IMR-90 (cell line): ENCODE measurements at regions not wholly inside any gene's neighbourhood (a gene's known extent, or its start where the extent isn't known, plus 50 kb on each side); places are given as distances from the start of the nearest gene placed in this dataset.
A peak's percentile ranks its signal among the peaks of the same experiment; 100 is the strongest.

Source experiments
- ATAC-seq: fragments of 200-7000 bp; cut with Tn5 transposase; 2 replicates; pipeline ENCODE4 v1.9.1; 2020; ENCODE audit warnings: low read depth, mild to moderate bottlenecking, moderate library complexity
- BruUV-seq: library from RNA; stranded (reverse); fragments of 400-500 nt; replicated peaks from 2 replicates; lab custom pipeline; 2021; lab: Mats Ljungman, UMichigan
- CTCF ChIA-PET: fragments of 300-600 bp; formaldehyde crosslinking; extraction: SDS; loops from one replicate; lab custom pipeline; 2021; ENCODE audit warnings: antibody characterized with exemption; lab: Yijun Ruan, JAX
- POLR2A ChIA-PET: fragments of 300-600 bp; sonication (Branson Sonifier 250); formaldehyde crosslinking; loops from one replicate; lab custom pipeline; 2022; ENCODE audit warnings: antibody characterized with exemption; ENCODE audit not compliant: unreplicated experiment; lab: Charles Lee
- DNase-seq: peaks from one replicate; pipeline ENCODE4 v3.0.0; 2013
- H2AFZ ChIP-seq: replicated peaks from 2 replicates; pipeline ENCODE3; 2013; ENCODE audit warnings: low read length, mild to moderate bottlenecking; ENCODE audit not compliant: poor library complexity
- H2AK5ac ChIP-seq: 2 replicates; pipeline ENCODE4 v1.6.1; 2013; ENCODE audit warnings: low read depth, low read length, inconsistent platforms
- H2AK9ac ChIP-seq: replicated peaks from 2 replicates; pipeline ENCODE3; 2013; ENCODE audit warnings: mild to moderate bottlenecking, low read depth, low read length, moderate library complexity; ENCODE audit not compliant: poor library complexity
- H2BK120ac ChIP-seq: 2 replicates; pipeline ENCODE4 v1.6.1; 2013; ENCODE audit warnings: low read depth, low read length, inconsistent platforms
- H2BK15ac ChIP-seq: 3 replicates; pipeline ENCODE4 v1.6.1; 2013; ENCODE audit warnings: low read depth, low read length, inconsistent platforms
- H2BK20ac ChIP-seq: 2 replicates; pipeline ENCODE4 v1.6.1; 2013; ENCODE audit warnings: low read depth, mild to moderate bottlenecking, inconsistent platforms, low read length, moderate library complexity
- H2BK5ac ChIP-seq: 2 replicates; pipeline ENCODE4 v1.6.1; 2013; ENCODE audit warnings: mild to moderate bottlenecking, low read depth, low read length, inconsistent platforms; ENCODE audit not compliant: poor library complexity, severe bottlenecking
- H3K14ac ChIP-seq: replicated peaks from 2 replicates; pipeline ENCODE4 v1.6.1; 2013; ENCODE audit warnings: low read depth, low read length, inconsistent platforms
- H3K18ac ChIP-seq: 2 replicates; pipeline ENCODE4 v1.6.1; 2013; ENCODE audit warnings: low read depth, low read length, control low read depth
- H3K23ac ChIP-seq: 2 replicates; pipeline ENCODE4 v1.6.1; 2013; ENCODE audit warnings: low read depth, low read length, inconsistent platforms
- H3K27ac ChIP-seq: 2 replicates; pipeline ENCODE4 v1.5.1; 2013; ENCODE audit warnings: mild to moderate bottlenecking, control low read depth, low read length; ENCODE audit not compliant: insufficient read depth
- H3K27me3 ChIP-seq: 2 replicates; pipeline ENCODE4 v1.6.1; 2013; ENCODE audit warnings: low read length; ENCODE audit not compliant: control insufficient read depth, insufficient read depth
- H3K36me3 ChIP-seq: 2 replicates; pipeline ENCODE4 v1.6.1; 2013; ENCODE audit warnings: low read length, mixed read lengths; ENCODE audit not compliant: control insufficient read depth, insufficient read depth
- H3K4ac ChIP-seq: 2 replicates; pipeline ENCODE4 v1.6.1; 2013; ENCODE audit warnings: low read depth, low read length, inconsistent platforms
- H3K4me1 ChIP-seq: 2 replicates; pipeline ENCODE4 v1.6.1; 2013; ENCODE audit warnings: low read length, mixed read lengths; ENCODE audit not compliant: control insufficient read depth, insufficient read depth
- H3K4me2 ChIP-seq: 2 replicates; pipeline ENCODE4 v1.6.1; 2013; ENCODE audit warnings: low read depth, mild to moderate bottlenecking, control low read depth, low read length, moderate library complexity
- H3K4me3 ChIP-seq: 2 replicates; pipeline ENCODE4 v1.5.1; 2013; ENCODE audit warnings: low read depth, mild to moderate bottlenecking, control low read depth, low read length, moderate library complexity; ENCODE audit not compliant: insufficient read depth
- H3K56ac ChIP-seq: 2 replicates; pipeline ENCODE4 v1.6.1; 2013; ENCODE audit warnings: low read length, inconsistent platforms; ENCODE audit not compliant: insufficient read depth; ENCODE audit errors: extremely low read depth
- H3K79me1 ChIP-seq, 2 experiments: 2 replicates each; pipeline ENCODE4 v1.6.1; 2013; ENCODE audit warnings: low read length in 2 of 2, inconsistent platforms in 1 of 2, low read depth in 1 of 2
- H3K9ac ChIP-seq: 2 replicates; pipeline ENCODE4 v1.6.1; 2013; ENCODE audit warnings: low read depth, low read length, control low read depth
- H3K9me1 ChIP-seq: 2 replicates; pipeline ENCODE4 v1.6.1; 2013; ENCODE audit warnings: low read length, inconsistent platforms; ENCODE audit not compliant: insufficient read depth
- H3K9me3 ChIP-seq: 2 replicates; pipeline ENCODE4 v1.6.1; 2013; ENCODE audit warnings: low read length; ENCODE audit not compliant: control insufficient read depth, insufficient read depth
- H4K20me1 ChIP-seq: 2 replicates; pipeline ENCODE4 v1.6.1; 2013; ENCODE audit warnings: low read length, inconsistent platforms; ENCODE audit not compliant: insufficient read depth
- H4K5ac ChIP-seq: 2 replicates; pipeline ENCODE4 v1.6.1; 2013; ENCODE audit warnings: mild to moderate bottlenecking, low read depth, low read length, control low read depth
- H4K8ac ChIP-seq, 2 experiments: 2 replicates each; pipeline ENCODE4 v1.6.1; 2013; ENCODE audit warnings: low read depth in 2 of 2, low read length in 2 of 2, control low read depth in 1 of 2, inconsistent platforms in 1 of 2
- H4K91ac ChIP-seq: 2 replicates; pipeline ENCODE4 v1.6.1; 2013; ENCODE audit warnings: low read depth, low read length, inconsistent platforms; ENCODE audit not compliant: insufficient read depth
- CEBPB ChIP-seq: IDR thresholded peaks from 2 replicates; pipeline ENCODE4 v1.6.1; 2012; ENCODE audit warnings: low read depth, low read length, improper control_type of control experiment
- ELK1 ChIP-seq: fragments of 150-350 bp; IDR thresholded peaks from 2 replicates; pipeline ENCODE4 v1.6.1; 2016; ENCODE audit warnings: low read depth, mild to moderate bottlenecking, low read length, moderate library complexity, borderline replicate concordance
- FOS ChIP-seq: fragments of 150-350 bp; IDR thresholded peaks from 2 replicates; pipeline ENCODE4 v1.6.1; 2016; ENCODE audit warnings: low read depth, low read length
- MAFK ChIP-seq: IDR thresholded peaks from 2 replicates; pipeline ENCODE4 v1.6.1; 2012; ENCODE audit warnings: low read depth, low read length, improper control_type of control experiment
- MAZ ChIP-seq: IDR thresholded peaks from 2 replicates; pipeline ENCODE4 v1.6.1; 2012; ENCODE audit warnings: low read depth, mild to moderate bottlenecking, low read length, improper control_type of control experiment, moderate library complexity, borderline replicate concordance
- MXI1 ChIP-seq: IDR thresholded peaks from 2 replicates; pipeline ENCODE4 v1.6.1; 2012; ENCODE audit warnings: low read depth, mild to moderate bottlenecking, low read length, moderate library complexity, borderline replicate concordance
- NFE2L2 ChIP-seq: fragments of 150-350 bp; IDR thresholded peaks from 2 replicates; pipeline ENCODE4 v1.6.1; 2016; ENCODE audit warnings: low read depth, mild to moderate bottlenecking, low read length
- POLR2A ChIP-seq: IDR thresholded peaks from 2 replicates; pipeline ENCODE4 v1.6.1; 2012; ENCODE audit warnings: mild to moderate bottlenecking, low read depth, low read length
- RAD21 ChIP-seq: IDR thresholded peaks from 2 replicates; pipeline ENCODE4 v1.6.1; 2012; ENCODE audit warnings: low read length, improper control_type of control experiment
- RCOR1 ChIP-seq: IDR thresholded peaks from 2 replicates; pipeline ENCODE4 v1.6.1; 2012; ENCODE audit warnings: mild to moderate bottlenecking, low read length, improper control_type of control experiment; ENCODE audit not compliant: insufficient replicate concordance
- WGBS, 2 experiments: methylation state at CpG; one replicate each; pipeline versions ENCODE4 v1.1.5 to v1.1.7; 2013; ENCODE audit warnings: missing lambda C conversion rate in 2 of 2; ENCODE audit not compliant: insufficient read length in 1 of 2; ENCODE audit errors: extremely low coverage in 2 of 2; 5-methylcytosine and 5-hydroxymethylcytosine counted together
- dilution Hi-C: fragments of 300-500 bp; cut with HindIII; formaldehyde crosslinking; loops from one replicate; pipeline ENCODE4 v1.14.3; 2018; ENCODE audit warnings: low sequenced_read_pairs; ENCODE audit not compliant: unreplicated experiment
- in situ Hi-C: fragments of 300-500 bp; cut with MboI; formaldehyde crosslinking; loops from 3 replicates; pipeline ENCODE4 v1.14.3; 2019; ENCODE audit warnings: low sequenced_read_pairs, inconsistent platforms, mixed read lengths
- intact Hi-C: fragments of 100-400 bp; cut with micrococcal nuclease; formaldehyde crosslinking; loops from 2 replicates; pipeline ENCODE4 v1.10.0; 2022
- TF ChIP-seq, protein P1 (sequence below): fragments of 150-350 bp; IDR thresholded peaks from 2 replicates; pipeline ENCODE4 v1.6.1; 2017; ENCODE audit warnings: mild to moderate bottlenecking, antibody characterized with exemption, low read length, low read depth
- TF ChIP-seq, protein P2 (sequence below): conservative IDR thresholded peaks from 2 replicates; pipeline ENCODE4 v1.5.1; 2012; ENCODE audit warnings: mild to moderate bottlenecking, low read depth, low read length, improper control_type of control experiment

DNA sequence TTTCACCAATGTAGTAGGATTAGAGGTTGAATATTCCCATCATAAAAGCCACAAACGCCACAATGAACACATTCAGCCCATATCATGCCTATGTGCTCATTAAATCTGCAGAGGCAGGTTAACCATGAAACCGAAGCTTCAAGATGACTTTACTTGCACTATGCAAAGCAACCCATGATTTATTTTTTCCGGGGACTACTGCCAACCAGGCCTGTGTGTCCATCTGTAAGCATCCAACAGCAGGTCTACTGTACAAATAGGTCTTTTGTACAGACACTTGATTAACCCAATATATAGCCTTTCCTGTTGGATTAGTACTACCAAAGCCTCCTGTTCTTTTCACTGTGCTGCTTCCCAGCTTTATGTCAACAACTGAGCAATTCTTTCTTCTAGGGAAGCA lies 104.9 kb upstream of the CDH10 start:
- Histone ChIP-seq H2AFZ (no peak overlapping the region), H3K4me1 (no peaks in the 10 kb centered on the region), H4K20me1 (no peaks in the 10 kb centered on the region), H2AK9ac (no peak overlapping the region), H3K4me3 (no peak overlapping the region), H3K36me3 (no peaks in the 10 kb centered on the region), H2BK5ac (no peak overlapping the region), H3K27ac (no peak overlapping the region), H3K23ac (no peak overlapping the region), H3K9me3 (peaks cover 8% of the 10 kb centered on the region), H2AK5ac (no peak overlapping the region), H3K79me1 (no peaks in the 10 kb centered on the region), H3K27me3 (no peaks in the 10 kb centered on the region), H3K4me2 (no peak overlapping the region), H3K9me1 (no peaks in the 10 kb centered on the region), H3K14ac (no peak overlapping the region), H2BK20ac (no peak overlapping the region), H3K18ac (no peak overlapping the region), H4K8ac (no peak overlapping the region), H3K56ac (no peak overlapping the region), H4K5ac (no peak overlapping the region), H2BK15ac (no peak overlapping the region), H4K91ac (no peak overlapping the region), H3K4ac (no peak overlapping the region), H2BK120ac (no peak overlapping the region), H3K9ac (no peak overlapping the region)
- in situ Hi-C loops (no loop called here), intact Hi-C loops (no loop called here), dilution Hi-C loops (no loop called here)
- CTCF ChIA-PET: no interaction called here
- WGBS, 2 experiments: 60% methylated on average over 1 of the region's 3 CpGs; no CpG with 5 or more reads in 1 of the 2 experiments
- peak; percentile 16 for DNase-seq
- POLR2A ChIA-PET: no interaction called here
- TF ChIP-seq ELK1 (no peak), NFE2L2 (no peak), MXI1 (no peak), MAZ (no peak), CEBPB (no peak), POLR2A (no peak), FOS (no peak), RCOR1 (no peak), MAFK (no peak), RAD21 (no peak)
- TF ChIP-seq, protein P1, sequence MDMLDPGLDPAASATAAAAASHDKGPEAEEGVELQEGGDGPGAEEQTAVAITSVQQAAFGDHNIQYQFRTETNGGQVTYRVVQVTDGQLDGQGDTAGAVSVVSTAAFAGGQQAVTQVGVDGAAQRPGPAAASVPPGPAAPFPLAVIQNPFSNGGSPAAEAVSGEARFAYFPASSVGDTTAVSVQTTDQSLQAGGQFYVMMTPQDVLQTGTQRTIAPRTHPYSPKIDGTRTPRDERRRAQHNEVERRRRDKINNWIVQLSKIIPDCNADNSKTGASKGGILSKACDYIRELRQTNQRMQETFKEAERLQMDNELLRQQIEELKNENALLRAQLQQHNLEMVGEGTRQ: no peak
- TF ChIP-seq, protein P2, sequence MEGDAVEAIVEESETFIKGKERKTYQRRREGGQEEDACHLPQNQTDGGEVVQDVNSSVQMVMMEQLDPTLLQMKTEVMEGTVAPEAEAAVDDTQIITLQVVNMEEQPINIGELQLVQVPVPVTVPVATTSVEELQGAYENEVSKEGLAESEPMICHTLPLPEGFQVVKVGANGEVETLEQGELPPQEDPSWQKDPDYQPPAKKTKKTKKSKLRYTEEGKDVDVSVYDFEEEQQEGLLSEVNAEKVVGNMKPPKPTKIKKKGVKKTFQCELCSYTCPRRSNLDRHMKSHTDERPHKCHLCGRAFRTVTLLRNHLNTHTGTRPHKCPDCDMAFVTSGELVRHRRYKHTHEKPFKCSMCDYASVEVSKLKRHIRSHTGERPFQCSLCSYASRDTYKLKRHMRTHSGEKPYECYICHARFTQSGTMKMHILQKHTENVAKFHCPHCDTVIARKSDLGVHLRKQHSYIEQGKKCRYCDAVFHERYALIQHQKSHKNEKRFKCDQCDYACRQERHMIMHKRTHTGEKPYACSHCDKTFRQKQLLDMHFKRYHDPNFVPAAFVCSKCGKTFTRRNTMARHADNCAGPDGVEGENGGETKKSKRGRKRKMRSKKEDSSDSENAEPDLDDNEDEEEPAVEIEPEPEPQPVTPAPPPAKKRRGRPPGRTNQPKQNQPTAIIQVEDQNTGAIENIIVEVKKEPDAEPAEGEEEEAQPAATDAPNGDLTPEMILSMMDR: no peak
- no peak for ATAC-seq
- BruUV-seq: no TSS peak
